NB4 (cell line): ENCODE measurements at regions not wholly inside any gene's neighbourhood (a gene's known extent, or its start where the extent isn't known, plus 50 kb on each side); places are given as distances from the start of the nearest gene placed in this dataset.

Experiments used
- DNase-seq: peaks from one replicate; pipeline ENCODE4 v3.0.0; 2010; ENCODE audit warnings: low read depth
- H3K4me3 ChIP-seq: one replicate; pipeline ENCODE4 v1.5.1; 2011; ENCODE audit warnings: mild to moderate bottlenecking, low read depth, low read length, moderate library complexity
- MYC ChIP-seq: IDR thresholded peaks from 2 replicates; pipeline ENCODE4 v1.6.1; 2011; ENCODE audit warnings: low read depth, low read length
- POLR2A ChIP-seq: IDR thresholded peaks from 2 replicates; pipeline ENCODE4 v1.6.1; 2011; ENCODE audit warnings: mild to moderate bottlenecking; ENCODE audit not compliant: insufficient read length; ENCODE audit errors: extremely low read depth
- TF ChIP-seq, protein P1 (sequence below): IDR thresholded peaks from 2 replicates; pipeline ENCODE4 v1.6.1; 2011; ENCODE audit warnings: low read depth, low read length
- TF ChIP-seq, protein P2 (sequence below): IDR thresholded peaks from one replicate; pipeline ENCODE4 v1.5.1; 2012; ENCODE audit warnings: low read depth, low read length

DNA sequence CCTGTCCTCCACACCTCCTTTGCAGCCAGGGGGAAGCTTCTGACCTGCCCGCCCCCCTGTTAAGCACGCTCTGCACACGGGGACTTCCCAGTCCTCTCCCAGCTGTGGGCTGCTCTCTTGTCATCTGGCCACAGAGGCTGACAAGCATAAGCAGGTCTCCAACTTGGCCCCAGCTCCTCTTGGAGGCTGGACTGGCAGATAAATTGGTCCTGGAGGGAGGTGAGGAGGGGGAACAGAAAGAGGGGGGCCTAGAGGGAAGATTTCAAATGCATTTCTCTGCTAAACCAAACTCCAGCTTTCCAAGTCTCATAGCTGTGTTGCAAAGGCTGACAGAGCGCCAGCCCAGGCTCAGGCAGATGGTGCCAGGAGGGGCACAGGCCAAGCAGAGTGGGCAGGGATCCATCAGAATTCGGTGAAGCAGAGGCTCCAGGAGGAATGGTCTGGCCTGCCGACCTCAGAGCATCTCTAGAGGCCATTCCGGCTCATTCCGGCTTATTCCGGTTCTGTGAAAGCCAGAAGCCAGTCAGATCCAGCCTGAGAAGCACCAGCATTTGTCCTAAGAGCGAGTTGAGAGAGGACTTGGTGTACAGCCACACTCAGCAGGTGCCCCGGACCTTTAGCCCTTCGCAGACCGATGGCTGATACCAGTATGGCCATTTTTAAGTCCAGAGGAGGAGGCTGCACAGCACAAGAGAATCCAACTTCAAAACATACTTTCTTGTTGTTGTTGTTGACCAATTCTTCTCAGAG, 508.9 kb upstream of the MYT1L start:
- no peak for DNase-seq
- TF ChIP-seq POLR2A, result no peak
- TF ChIP-seq, protein P1, sequence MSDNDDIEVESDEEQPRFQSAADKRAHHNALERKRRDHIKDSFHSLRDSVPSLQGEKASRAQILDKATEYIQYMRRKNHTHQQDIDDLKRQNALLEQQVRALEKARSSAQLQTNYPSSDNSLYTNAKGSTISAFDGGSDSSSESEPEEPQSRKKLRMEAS, result no peak
- TF ChIP-seq MYC, result no peak
- TF ChIP-seq, protein P2, sequence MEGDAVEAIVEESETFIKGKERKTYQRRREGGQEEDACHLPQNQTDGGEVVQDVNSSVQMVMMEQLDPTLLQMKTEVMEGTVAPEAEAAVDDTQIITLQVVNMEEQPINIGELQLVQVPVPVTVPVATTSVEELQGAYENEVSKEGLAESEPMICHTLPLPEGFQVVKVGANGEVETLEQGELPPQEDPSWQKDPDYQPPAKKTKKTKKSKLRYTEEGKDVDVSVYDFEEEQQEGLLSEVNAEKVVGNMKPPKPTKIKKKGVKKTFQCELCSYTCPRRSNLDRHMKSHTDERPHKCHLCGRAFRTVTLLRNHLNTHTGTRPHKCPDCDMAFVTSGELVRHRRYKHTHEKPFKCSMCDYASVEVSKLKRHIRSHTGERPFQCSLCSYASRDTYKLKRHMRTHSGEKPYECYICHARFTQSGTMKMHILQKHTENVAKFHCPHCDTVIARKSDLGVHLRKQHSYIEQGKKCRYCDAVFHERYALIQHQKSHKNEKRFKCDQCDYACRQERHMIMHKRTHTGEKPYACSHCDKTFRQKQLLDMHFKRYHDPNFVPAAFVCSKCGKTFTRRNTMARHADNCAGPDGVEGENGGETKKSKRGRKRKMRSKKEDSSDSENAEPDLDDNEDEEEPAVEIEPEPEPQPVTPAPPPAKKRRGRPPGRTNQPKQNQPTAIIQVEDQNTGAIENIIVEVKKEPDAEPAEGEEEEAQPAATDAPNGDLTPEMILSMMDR, result no peak
- no peak overlapping the region for H3K4me3 ChIP-seq

DNA sequence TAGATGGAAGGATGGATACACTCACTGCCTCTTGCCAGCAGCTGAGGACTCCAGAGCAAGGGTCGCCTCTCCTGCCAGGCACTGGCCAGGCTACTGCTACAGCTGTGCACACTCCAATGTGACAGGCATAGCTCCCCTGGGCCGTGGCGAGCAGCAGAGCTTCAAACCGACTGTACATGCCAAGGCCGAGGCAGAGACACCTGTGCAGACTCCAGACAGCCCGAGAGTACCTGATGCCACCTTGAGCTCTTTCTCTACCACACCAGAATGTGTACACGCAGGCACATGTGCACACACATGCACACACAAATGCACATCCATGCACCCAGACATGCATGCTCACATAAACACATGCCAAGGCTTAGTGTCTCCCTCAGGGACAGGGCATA, 508.3 kb upstream of the MYT1L start:
- no peak overlapping the region for H3K4me3 ChIP-seq
- DNase-seq, result no peak
- TF ChIP-seq MYC, result no peak
- TF ChIP-seq, protein P1, result no peak

DNA sequence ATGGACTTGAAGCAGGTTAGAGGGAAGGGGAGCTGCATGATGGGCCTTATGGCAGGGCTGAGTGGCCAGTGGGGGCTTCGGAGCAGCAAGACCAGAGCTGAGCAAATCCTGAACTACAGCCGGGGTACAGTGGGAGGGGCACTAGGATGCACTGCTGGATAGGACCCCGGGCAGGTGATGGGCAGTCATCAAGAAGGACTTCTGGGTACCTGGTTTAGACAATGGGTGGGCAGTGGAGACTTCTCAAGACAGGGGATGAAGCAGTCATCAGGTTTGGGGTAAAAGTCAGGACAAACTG, 507.4 kb upstream of the MYT1L start:
- DNase-seq, result no peak
- no peak overlapping the region for H3K4me3 ChIP-seq
- TF ChIP-seq MYC, result no peak
- TF ChIP-seq, protein P2, result no peak
- TF ChIP-seq, protein P1, result no peak
- TF ChIP-seq POLR2A, result no peak

DNA sequence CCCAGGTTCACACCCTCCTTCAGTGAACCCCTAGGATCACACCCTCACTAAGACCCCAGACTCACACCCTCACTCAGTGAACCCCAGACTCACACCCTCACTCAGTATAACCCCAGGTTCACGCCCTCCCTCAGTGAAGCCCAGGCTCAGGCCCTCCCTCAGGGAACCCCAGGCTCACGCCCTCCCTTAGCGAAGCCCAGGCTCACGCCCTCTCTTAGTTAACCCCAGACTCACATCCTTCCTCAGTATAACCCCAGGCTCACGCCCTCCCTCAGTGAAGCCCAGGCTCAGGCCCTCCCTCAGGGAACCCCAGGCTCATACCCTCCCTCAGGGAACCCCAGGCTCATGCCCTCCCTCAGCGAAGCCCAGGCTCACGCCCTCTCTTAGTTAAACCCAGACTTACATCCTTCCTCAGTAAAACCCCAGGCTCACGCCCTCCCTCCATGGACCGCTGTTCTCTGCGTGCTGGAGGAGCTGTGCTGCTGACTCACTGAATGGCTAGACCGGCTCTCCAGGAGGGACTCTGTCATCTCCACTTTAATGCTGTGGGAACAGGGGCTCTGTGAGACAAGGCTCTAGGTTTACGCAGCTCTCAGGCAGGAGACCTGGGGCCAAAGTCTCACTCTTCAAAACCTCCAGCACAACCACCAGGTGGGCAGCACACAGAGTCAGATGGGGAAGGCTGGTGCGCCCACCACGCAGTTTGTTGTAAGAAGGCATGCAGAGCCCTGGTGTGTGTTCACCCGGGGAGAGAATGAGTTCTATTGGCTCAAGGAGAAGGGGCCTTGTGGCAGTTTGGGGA, 506.9 kb upstream of the MYT1L start:
- no peak for DNase-seq
- TF ChIP-seq, protein P1, result no peak
- TF ChIP-seq POLR2A (no peak), MYC (no peak)
- TF ChIP-seq, protein P2, result no peak

DNA sequence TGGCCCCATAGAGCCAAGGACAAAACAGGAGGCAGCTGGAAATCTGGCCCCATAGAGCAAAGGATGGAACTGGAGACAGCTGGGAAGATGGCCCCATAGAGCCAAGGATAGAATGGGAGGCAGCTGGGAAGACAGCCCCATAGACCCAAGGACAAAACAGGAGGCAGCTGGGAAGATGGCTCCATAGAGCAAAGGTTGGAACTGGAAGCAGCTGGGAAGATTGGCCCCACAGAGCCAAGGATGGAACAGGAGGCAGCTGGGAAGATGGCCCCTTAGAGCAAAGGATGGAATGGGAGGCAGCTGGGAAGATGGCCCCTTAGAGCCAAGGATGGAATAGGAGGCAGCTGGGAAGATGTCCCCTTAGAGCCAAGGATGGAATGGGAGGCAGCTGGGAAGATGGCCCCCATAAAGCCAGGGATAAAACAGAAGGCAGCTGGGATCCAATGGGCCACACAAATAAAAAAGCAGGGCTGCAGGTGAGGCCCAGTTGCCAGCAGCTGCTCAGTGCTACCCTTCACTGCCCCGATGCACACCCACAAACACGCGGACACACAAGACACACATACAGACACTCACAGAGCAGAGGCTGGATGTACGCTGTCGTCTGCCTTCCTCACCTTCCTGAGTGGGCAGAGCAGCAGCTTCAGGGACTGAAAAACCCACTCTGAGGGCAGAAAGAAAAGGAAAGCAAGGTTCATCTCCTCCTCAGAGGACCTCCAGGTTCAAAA, 505.4 kb upstream of the MYT1L start:
- DNase-seq, result no peak
- TF ChIP-seq, protein P2, result no peak
- TF ChIP-seq, protein P1, result no peak
- TF ChIP-seq POLR2A, result no peak
- no peak for TF ChIP-seq MYC
- no peak overlapping the region for H3K4me3 ChIP-seq

More for the DNA sequence above, 506.9 kb upstream of the MYT1L start:
- no peak overlapping the region for H3K4me3 ChIP-seq
